ENCODE measurements at regions not wholly inside any gene's neighbourhood (a gene's known extent, or its start where the extent isn't known, plus 50 kb on each side); places are given as distances from the start of the nearest gene placed in this dataset.

DNA sequence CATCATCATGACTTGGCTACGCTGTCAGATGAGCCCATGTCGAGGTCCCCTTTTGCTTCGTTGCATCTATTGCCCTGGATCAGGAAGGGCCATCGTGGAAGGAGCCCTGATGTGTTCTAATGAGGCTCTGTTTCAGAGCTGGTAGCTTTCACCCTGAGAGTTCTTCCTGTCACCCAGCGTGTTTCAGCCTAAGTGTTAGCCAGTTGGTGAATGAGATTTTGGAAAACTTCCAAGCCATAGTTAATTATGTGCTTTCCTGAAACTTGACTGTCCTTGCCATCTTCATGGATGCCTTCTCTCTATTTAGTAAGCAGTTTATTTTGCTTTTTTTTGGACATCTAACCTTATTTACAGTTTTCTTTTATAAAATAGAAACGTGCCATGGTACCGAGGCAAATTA lies 1695.4 kb upstream of the WWC1 start:
- TF ChIP-seq, protein P1, sequence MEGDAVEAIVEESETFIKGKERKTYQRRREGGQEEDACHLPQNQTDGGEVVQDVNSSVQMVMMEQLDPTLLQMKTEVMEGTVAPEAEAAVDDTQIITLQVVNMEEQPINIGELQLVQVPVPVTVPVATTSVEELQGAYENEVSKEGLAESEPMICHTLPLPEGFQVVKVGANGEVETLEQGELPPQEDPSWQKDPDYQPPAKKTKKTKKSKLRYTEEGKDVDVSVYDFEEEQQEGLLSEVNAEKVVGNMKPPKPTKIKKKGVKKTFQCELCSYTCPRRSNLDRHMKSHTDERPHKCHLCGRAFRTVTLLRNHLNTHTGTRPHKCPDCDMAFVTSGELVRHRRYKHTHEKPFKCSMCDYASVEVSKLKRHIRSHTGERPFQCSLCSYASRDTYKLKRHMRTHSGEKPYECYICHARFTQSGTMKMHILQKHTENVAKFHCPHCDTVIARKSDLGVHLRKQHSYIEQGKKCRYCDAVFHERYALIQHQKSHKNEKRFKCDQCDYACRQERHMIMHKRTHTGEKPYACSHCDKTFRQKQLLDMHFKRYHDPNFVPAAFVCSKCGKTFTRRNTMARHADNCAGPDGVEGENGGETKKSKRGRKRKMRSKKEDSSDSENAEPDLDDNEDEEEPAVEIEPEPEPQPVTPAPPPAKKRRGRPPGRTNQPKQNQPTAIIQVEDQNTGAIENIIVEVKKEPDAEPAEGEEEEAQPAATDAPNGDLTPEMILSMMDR (conservative IDR thresholded peaks at IDR 0.05; ENCODE audit: low read length) = no peak
- TF ChIP-seq EZH2phosphoT487 (IDR thresholded peaks at IDR 0.05; ENCODE audit: borderline replicate concordance, low read depth, low read length) = no peak
